ENCODE measurements at regions not wholly inside any gene's neighbourhood (a gene's known extent, or its start where the extent isn't known, plus 50 kb on each side); places are given as distances from the start of the nearest gene placed in this dataset.

DNA sequence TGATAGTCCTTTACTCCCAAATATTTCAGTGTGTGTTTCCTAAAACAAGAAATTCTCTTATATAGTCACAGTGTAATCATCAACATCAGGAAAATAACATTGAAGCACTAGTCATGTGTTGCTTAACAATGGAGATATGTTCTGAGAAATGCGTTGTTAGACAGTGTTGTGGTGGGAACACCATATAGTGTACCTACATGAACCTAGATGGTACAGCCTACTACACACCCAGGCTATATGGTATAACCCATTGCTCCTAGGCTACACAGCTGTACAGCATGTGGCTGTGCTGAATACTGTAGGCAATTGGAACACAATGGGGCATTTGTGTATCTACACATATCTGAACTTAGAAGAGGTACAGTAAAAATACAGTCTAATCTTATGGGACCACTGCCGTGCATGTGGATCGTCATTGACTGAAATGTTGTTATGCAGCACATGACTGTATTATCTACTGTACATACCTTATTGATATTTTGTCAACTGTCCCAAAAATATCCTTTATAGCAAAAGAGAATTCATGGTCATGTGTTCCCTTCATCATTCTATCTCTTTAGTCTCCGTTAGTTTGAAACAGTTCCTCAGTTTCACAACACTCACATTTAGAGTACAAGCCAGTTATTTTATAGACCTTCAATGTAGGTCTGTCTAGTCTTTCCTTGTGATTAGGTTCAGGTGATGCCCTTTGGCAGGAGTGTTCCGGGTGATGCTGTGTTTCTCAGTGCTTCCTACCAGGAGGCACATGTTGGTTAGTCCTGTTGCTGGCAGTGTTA is 109.7 kb downstream of the SLC25A47 start:
- H3K9me3 Mint-ChIP-seq (ENCODE audit: unreplicated experiment), result no peaks in the 10 kb centered on the region
- no peaks in the 10 kb centered on the region for H3K27me3 Mint-ChIP-seq (ENCODE audit: insufficient read depth, unreplicated experiment)
- BruUV-seq (replicated peaks), result no TSS peak
- peaks cover 11% of the 10 kb centered on the region for H3K36me3 Mint-ChIP-seq (ENCODE audit: insufficient read depth, unreplicated experiment)
- intact Hi-C loops (cut with micrococcal nuclease), result no loop called here
- ChIA-PET CTCF (no interaction called here), POLR2A (interaction anchor here (1.0 kb wide), 1 partner anchor 11 kb away, joined by 3 read pairs; no protein-coding TSS in a partner anchor)
- no peak overlapping the region for H3K27ac Mint-ChIP-seq (ENCODE audit: low read depth, unreplicated experiment)
- H3K4me3 Mint-ChIP-seq (ENCODE audit: unreplicated experiment), result no peak overlapping the region
- peaks cover 9% of the 10 kb centered on the region for H3K4me1 Mint-ChIP-seq (ENCODE audit: insufficient read depth, unreplicated experiment)
- DNase-seq (ENCODE audit: unreplicated experiment), result no peak
- TF ChIP-seq, protein P1, sequence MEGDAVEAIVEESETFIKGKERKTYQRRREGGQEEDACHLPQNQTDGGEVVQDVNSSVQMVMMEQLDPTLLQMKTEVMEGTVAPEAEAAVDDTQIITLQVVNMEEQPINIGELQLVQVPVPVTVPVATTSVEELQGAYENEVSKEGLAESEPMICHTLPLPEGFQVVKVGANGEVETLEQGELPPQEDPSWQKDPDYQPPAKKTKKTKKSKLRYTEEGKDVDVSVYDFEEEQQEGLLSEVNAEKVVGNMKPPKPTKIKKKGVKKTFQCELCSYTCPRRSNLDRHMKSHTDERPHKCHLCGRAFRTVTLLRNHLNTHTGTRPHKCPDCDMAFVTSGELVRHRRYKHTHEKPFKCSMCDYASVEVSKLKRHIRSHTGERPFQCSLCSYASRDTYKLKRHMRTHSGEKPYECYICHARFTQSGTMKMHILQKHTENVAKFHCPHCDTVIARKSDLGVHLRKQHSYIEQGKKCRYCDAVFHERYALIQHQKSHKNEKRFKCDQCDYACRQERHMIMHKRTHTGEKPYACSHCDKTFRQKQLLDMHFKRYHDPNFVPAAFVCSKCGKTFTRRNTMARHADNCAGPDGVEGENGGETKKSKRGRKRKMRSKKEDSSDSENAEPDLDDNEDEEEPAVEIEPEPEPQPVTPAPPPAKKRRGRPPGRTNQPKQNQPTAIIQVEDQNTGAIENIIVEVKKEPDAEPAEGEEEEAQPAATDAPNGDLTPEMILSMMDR (IDR thresholded peaks at IDR 0.05; ENCODE audit: unreplicated experiment), result no peak

- POLR2A ChIA-PET, result no interaction called here
- no TSS peak for BruUV-seq (replicated peaks)
- CTCF ChIA-PET, result no interaction called here
- H3K4me1 Mint-ChIP-seq (ENCODE audit: insufficient read depth, unreplicated experiment), result peaks cover 8% of the 10 kb centered on the region
- H3K27me3 Mint-ChIP-seq (ENCODE audit: insufficient read depth, unreplicated experiment), result no peaks in the 10 kb centered on the region
- DNase-seq (ENCODE audit: unreplicated experiment), result no peak
- no peak overlapping the region for H3K27ac Mint-ChIP-seq (ENCODE audit: low read depth, unreplicated experiment)
- TF ChIP-seq, protein P1 (IDR thresholded peaks at IDR 0.05; ENCODE audit: unreplicated experiment), result no peak
- intact Hi-C loops (cut with micrococcal nuclease), result no loop called here
- no peak overlapping the region for H3K4me3 Mint-ChIP-seq (ENCODE audit: unreplicated experiment)
- no peaks in the 10 kb centered on the region for H3K9me3 Mint-ChIP-seq (ENCODE audit: unreplicated experiment)
- H3K36me3 Mint-ChIP-seq (ENCODE audit: insufficient read depth, unreplicated experiment), result peaks cover 11% of the 10 kb centered on the region
These were observed 110.3 kb downstream of the SLC25A47 start for GRCh38 chr14:100433428-100433814.

DNA sequence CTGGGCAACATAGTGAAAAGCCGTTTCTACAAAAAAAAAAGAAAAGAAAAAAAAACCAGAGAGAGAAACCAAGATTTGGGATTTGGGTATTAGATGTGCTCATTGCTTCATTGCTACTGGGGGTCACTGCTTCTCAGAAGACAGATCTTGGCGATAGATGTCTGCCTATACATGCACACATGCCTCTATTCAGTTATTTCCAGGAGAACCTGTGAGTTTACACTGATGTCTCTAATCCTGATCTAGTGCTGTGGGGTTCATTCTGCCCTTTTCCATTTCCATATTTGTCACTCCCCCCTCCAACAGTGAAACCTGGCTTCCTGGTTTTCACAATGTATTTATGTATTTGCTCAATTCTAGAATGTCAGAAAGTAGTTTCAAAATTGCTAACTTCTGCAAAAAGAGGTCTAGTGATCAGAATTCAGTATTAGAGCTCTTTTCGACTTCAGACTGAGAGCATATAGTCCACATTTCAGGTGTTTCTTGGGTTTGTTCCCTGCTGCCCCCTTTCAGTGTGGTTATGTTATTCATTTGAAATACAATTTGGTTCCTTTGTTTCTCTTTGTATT is 111.0 kb downstream of the SLC25A47 start:
- no peak overlapping the region for H3K4me3 Mint-ChIP-seq (ENCODE audit: unreplicated experiment)

DNA sequence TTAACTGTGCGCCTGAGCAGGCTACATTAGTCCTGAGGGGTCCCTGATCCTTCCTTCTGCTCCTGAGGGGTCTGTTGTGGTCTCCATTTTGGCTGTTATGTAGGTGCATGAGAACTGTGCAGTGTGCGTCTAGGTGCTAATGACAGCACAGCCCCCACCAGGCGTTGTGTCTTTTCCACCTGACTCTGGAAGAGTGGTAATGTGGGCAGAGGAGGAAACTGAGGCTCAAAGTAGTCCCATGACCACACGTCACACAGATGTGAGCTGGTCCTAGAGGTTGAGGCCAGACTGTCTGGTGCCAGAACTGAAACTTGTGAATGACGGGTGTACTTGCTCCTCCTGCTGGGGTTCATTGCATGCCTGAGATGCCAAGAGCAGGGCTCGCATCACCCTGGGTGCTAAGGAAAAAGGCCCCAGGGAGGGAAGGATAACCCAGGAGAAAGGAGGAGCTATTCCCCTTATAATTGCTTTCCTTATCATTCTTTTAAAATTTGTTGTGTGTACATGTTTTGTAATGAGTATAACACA is 111.8 kb downstream of the SLC25A47 start:
- BruUV-seq (replicated peaks), result no TSS peak
- no peak overlapping the region for H3K4me3 Mint-ChIP-seq (ENCODE audit: unreplicated experiment)
- H3K9me3 Mint-ChIP-seq (ENCODE audit: unreplicated experiment), result no peaks in the 10 kb centered on the region
- H3K27me3 Mint-ChIP-seq (ENCODE audit: insufficient read depth, unreplicated experiment), result no peaks in the 10 kb centered on the region
- ChIA-PET POLR2A (interaction anchor here (1.7 kb wide), 1 partner anchor 17 kb away, joined by 5 read pairs; no protein-coding TSS in a partner anchor), CTCF (interaction anchor here (1.1 to 1.8 kb wide), 4 partner anchors 17 to 800 kb away, joined by 4 to 6 read pairs (median 4); no protein-coding TSS in a partner anchor)
- TF ChIP-seq, protein P1 (IDR thresholded peaks at IDR 0.05; ENCODE audit: unreplicated experiment), result no peak
- H3K27ac Mint-ChIP-seq (ENCODE audit: low read depth, unreplicated experiment), result no peak overlapping the region
- peaks cover 11% of the 10 kb centered on the region for H3K36me3 Mint-ChIP-seq (ENCODE audit: insufficient read depth, unreplicated experiment)
- DNase-seq (ENCODE audit: unreplicated experiment), result no peak
- peaks cover 11% of the 10 kb centered on the region for H3K4me1 Mint-ChIP-seq (ENCODE audit: insufficient read depth, unreplicated experiment)
- intact Hi-C loops (cut with micrococcal nuclease), result no loop called here

More for the DNA sequence above, 111.0 kb downstream of the SLC25A47 start:
- no peak for DNase-seq (ENCODE audit: unreplicated experiment)
- TF ChIP-seq, protein P1 (IDR thresholded peaks at IDR 0.05; ENCODE audit: unreplicated experiment), result no peak
- peaks cover 11% of the 10 kb centered on the region for H3K36me3 Mint-ChIP-seq (ENCODE audit: insufficient read depth, unreplicated experiment)
- ChIA-PET POLR2A (interaction anchor here (1.7 kb wide), 1 partner anchor 16 kb away, joined by 5 read pairs; no protein-coding TSS in a partner anchor), CTCF (interaction anchor here (1.1 to 1.2 kb wide), 2 partner anchors 17 to 24 kb away, joined by 4 read pairs; no protein-coding TSS in a partner anchor)
- no TSS peak for BruUV-seq (replicated peaks)
- peaks cover 3% of the 10 kb centered on the region for H3K4me1 Mint-ChIP-seq (ENCODE audit: insufficient read depth, unreplicated experiment)
- intact Hi-C loops (cut with micrococcal nuclease), result no loop called here
- H3K9me3 Mint-ChIP-seq (ENCODE audit: unreplicated experiment), result no peaks in the 10 kb centered on the region
- H3K27ac Mint-ChIP-seq (ENCODE audit: low read depth, unreplicated experiment), result no peak overlapping the region
- no peaks in the 10 kb centered on the region for H3K27me3 Mint-ChIP-seq (ENCODE audit: insufficient read depth, unreplicated experiment)
